HepG2 (cell line): ENCODE measurements at regions not wholly inside any gene's neighbourhood (a gene's known extent, or its start where the extent isn't known, plus 50 kb on each side); places are given as distances from the start of the nearest gene placed in this dataset.

Source experiments
- KDM1A ChIP-seq: IDR thresholded peaks from 2 replicates; pipeline ENCODE4 v1.6.1; 2016; ENCODE audit warnings: missing compliant biosample characterization
- MEF2D ChIP-seq: sonication (generic); formaldehyde crosslinking; IDR thresholded peaks from 2 replicates; pipeline ENCODE4 v1.5.1; 2020; ENCODE audit warnings: mild to moderate bottlenecking, missing genetic modification reagents
- PTBP1 ChIP-seq: fragments of 200-400 bp; formaldehyde crosslinking; IDR thresholded peaks from 2 replicates; pipeline ENCODE4 v1.6.1; 2018; ENCODE audit warnings: low read length, low read depth; ENCODE audit not compliant: poor library complexity, severe bottlenecking
- SRSF9 ChIP-seq: fragments of 200-400 bp; formaldehyde crosslinking; IDR thresholded peaks from 2 replicates; pipeline ENCODE4 v1.6.1; 2018; ENCODE audit warnings: borderline replicate concordance, mild to moderate bottlenecking, low read depth, low read length; ENCODE audit not compliant: insufficient read depth, poor library complexity, severe bottlenecking
- TF ChIP-seq, protein P1 (sequence below): sonication (generic); formaldehyde crosslinking; IDR thresholded peaks from 2 replicates; pipeline ENCODE4 v1.4.0; 2020; ENCODE audit warnings: missing genetic modification reagents, mild to moderate bottlenecking, borderline replicate concordance
- TF ChIP-seq, protein P2 (sequence below): sonication (generic); formaldehyde crosslinking; IDR thresholded peaks from 2 replicates; pipeline ENCODE4 v1.4.0; 2020; ENCODE audit warnings: low read depth, missing genetic modification reagents

DNA sequence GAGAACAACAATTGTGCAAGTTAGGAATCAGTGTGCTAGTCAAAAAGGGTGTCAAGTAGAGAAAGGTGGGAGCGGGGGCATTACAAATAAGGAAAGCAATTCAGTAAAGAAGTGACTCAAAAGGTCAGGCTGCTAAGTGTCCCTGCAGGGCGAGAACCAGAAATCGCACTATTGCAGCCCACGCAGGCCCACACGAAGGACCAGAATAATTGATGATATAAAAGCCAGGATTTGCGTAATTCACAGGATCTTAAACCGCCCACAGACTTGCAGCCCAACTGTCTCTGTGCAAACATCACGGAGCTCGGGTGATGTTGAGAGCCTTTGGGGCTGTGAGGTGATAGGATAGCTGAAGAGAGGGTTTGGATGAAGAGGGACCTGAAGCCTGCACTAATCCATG lies 349.0 kb downstream of the BRINP1 start (continued):
- TF ChIP-seq, protein P1, sequence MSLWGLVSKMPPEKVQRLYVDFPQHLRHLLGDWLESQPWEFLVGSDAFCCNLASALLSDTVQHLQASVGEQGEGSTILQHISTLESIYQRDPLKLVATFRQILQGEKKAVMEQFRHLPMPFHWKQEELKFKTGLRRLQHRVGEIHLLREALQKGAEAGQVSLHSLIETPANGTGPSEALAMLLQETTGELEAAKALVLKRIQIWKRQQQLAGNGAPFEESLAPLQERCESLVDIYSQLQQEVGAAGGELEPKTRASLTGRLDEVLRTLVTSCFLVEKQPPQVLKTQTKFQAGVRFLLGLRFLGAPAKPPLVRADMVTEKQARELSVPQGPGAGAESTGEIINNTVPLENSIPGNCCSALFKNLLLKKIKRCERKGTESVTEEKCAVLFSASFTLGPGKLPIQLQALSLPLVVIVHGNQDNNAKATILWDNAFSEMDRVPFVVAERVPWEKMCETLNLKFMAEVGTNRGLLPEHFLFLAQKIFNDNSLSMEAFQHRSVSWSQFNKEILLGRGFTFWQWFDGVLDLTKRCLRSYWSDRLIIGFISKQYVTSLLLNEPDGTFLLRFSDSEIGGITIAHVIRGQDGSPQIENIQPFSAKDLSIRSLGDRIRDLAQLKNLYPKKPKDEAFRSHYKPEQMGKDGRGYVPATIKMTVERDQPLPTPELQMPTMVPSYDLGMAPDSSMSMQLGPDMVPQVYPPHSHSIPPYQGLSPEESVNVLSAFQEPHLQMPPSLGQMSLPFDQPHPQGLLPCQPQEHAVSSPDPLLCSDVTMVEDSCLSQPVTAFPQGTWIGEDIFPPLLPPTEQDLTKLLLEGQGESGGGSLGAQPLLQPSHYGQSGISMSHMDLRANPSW (CRISPR knock-in tag) = no peak
- TF ChIP-seq KDM1A (CRISPR knock-in tag) (no peak), MEF2D (CRISPR knock-in tag) (no peak), PTBP1 (no peak), SRSF9 (no peak)
- TF ChIP-seq, protein P2, sequence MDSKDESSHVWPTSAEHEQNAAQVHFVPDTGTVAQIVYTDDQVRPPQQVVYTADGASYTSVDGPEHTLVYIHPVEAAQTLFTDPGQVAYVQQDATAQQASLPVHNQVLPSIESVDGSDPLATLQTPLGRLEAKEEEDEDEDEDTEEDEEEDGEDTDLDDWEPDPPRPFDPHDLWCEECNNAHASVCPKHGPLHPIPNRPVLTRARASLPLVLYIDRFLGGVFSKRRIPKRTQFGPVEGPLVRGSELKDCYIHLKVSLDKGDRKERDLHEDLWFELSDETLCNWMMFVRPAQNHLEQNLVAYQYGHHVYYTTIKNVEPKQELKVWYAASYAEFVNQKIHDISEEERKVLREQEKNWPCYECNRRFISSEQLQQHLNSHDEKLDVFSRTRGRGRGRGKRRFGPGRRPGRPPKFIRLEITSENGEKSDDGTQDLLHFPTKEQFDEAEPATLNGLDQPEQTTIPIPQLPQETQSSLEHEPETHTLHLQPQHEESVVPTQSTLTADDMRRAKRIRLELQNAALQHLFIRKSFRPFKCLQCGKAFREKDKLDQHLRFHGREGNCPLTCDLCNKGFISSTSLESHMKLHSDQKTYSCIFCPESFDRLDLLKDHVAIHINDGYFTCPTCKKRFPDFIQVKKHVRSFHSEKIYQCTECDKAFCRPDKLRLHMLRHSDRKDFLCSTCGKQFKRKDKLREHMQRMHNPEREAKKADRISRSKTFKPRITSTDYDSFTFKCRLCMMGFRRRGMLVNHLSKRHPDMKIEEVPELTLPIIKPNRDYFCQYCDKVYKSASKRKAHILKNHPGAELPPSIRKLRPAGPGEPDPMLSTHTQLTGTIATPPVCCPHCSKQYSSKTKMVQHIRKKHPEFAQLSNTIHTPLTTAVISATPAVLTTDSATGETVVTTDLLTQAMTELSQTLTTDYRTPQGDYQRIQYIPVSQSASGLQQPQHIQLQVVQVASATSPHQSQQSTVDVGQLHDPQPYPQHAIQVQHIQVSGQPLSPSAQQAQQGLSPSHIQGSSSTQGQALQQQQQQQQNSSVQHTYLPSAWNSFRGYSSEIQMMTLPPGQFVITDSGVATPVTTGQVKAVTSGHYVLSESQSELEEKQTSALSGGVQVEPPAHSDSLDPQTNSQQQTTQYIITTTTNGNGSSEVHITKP (CRISPR knock-in tag) = no peak
